SU-DHL-6 (cell line): ENCODE measurements at regions not wholly inside any gene's neighbourhood (a gene's known extent, or its start where the extent isn't known, plus 50 kb on each side); places are given as distances from the start of the nearest gene placed in this dataset.

ENCODE experiments used
- H2AFZ ChIP-seq: fragments of 200-600 bp; sonication (generic); 2 replicates; pipeline ENCODE4 v1.6.1; 2014; ENCODE audit warnings: low read depth, mild to moderate bottlenecking, moderate library complexity, mixed read lengths, antibody characterized with exemption, low read length; ENCODE audit not compliant: severe bottlenecking
- H3F3A ChIP-seq: fragments of 200-600 bp; shearing (Covaris generic); 2 replicates; pipeline ENCODE4 v1.6.0; 2016; ENCODE audit warnings: antibody characterized with exemption, mild to moderate bottlenecking; ENCODE audit not compliant: insufficient read depth
- H3K27ac ChIP-seq: fragments of 200-600 bp; sonication (generic); 2 replicates; pipeline ENCODE4 v1.5.1; 2016; ENCODE audit warnings: low read depth, mild to moderate bottlenecking, low read length, moderate library complexity, mixed read lengths
- H3K27me3 ChIP-seq: fragments of 200-600 bp; sonication (generic), shearing (Covaris generic); 2 replicates; pipeline ENCODE4 v1.6.0; 2014; ENCODE audit warnings: mild to moderate bottlenecking, low read length
- H3K36me3 ChIP-seq: fragments of 200-600 bp; sonication (generic); 2 replicates; pipeline ENCODE4 v1.6.1; 2014; ENCODE audit warnings: mild to moderate bottlenecking, low read length, mixed read lengths
- H3K4me2 ChIP-seq: fragments of 300-600, 200-600 bp; shearing (Covaris generic), sonication (generic); 2 replicates; pipeline ENCODE4 v1.6.0; 2014; ENCODE audit warnings: low read length, low read depth, mild to moderate bottlenecking; ENCODE audit not compliant: poor library complexity, severe bottlenecking
- H3K4me3 ChIP-seq: fragments of 200-600 bp; sonication (generic); 2 replicates; pipeline ENCODE4 v1.5.1; 2014; ENCODE audit warnings: antibody characterized with exemption, low read length, mild to moderate bottlenecking, mixed read lengths; ENCODE audit not compliant: insufficient read depth, poor library complexity, severe bottlenecking
- H3K79me2 ChIP-seq: fragments of 200-600 bp; sonication (generic); 2 replicates; pipeline ENCODE4 v1.6.1; 2014; ENCODE audit warnings: mild to moderate bottlenecking, low read length, moderate library complexity; ENCODE audit not compliant: insufficient read depth
- H3K9ac ChIP-seq: fragments of 200-600 bp; sonication (generic); 2 replicates; pipeline ENCODE4 v1.7.0; 2014; ENCODE audit warnings: mild to moderate bottlenecking, low read length
- H3K9me2 ChIP-seq: fragments of 200-600 bp; sonication (generic); replicated peaks from 2 replicates; pipeline ENCODE4 v1.6.1; 2014; ENCODE audit warnings: low read length; ENCODE audit not compliant: insufficient read depth
- H3K9me3 ChIP-seq: fragments of 200-600 bp; sonication (generic); 2 replicates; pipeline ENCODE4 v1.6.1; 2014; ENCODE audit warnings: low read length, mixed read lengths; ENCODE audit not compliant: insufficient read depth
- H4K20me1 ChIP-seq: fragments of 200-600 bp; sonication (generic); 2 replicates; pipeline ENCODE4 v1.6.1; 2014; ENCODE audit warnings: low read depth, mild to moderate bottlenecking, antibody characterized with exemption, low read length, moderate library complexity, mixed read lengths
- EZH2phosphoT487 ChIP-seq: fragments of 200-600 bp; sonication (generic), shearing (Covaris generic); conservative IDR thresholded peaks from 2 replicates; pipeline ENCODE4 v1.6.1; 2018; ENCODE audit warnings: mild to moderate bottlenecking, antibody characterized with exemption, low read length, moderate library complexity, mixed read lengths
- TF ChIP-seq, protein P1 (sequence below): fragments of 200-600 bp; sonication (generic); IDR thresholded peaks from one replicate; pipeline ENCODE4 v1.5.1; 2017; ENCODE audit warnings: antibody characterized with exemption, mild to moderate bottlenecking, low read length, moderate library complexity; ENCODE audit not compliant: insufficient read depth, poor library complexity, severe bottlenecking

DNA sequence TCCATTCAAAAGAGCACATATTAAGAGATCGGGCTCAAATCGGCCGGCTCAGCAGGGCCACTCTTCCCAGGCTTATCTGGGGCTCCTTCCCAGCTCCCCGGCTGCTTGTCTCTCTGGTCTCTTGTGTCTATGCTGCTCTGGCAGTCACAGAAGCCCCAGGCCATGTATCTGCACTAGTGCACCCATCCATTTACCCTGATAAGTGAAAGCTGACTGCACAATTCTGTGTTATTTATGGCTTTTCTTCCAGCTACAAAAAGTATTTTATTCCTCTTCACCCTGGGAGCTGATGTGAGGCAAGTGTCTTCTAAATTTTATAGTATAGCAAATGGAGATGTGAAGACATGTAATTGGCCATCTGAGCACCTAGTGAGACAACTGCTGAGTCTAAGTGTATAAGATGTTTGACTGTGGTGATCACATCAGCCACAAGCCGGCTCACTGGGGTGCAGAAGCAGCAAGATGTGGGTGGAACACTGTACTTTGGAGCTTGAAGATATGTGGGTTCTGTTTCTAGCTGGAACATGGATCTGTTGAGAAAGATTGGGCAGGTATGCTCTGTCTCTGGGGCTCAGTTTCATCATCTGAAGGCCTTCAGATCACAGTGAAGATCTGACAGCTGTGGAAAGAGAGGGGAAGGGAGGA is 78.1 kb upstream of the MPHOSPH6 start:
- no peaks in the 10 kb centered on the region for H4K20me1 ChIP-seq
- H3K36me3 ChIP-seq: no peaks in the 10 kb centered on the region
- H3K79me2 ChIP-seq: no peaks in the 10 kb centered on the region
- H2AFZ ChIP-seq: no peak overlapping the region
- no peak overlapping the region for H3K9ac ChIP-seq
- no peaks in the 10 kb centered on the region for H3K9me2 ChIP-seq
- H3K27me3 ChIP-seq: no peaks in the 10 kb centered on the region
- no peaks in the 10 kb centered on the region for H3K9me3 ChIP-seq
- H3K4me2 ChIP-seq: no peak overlapping the region
- no peak overlapping the region for H3K27ac ChIP-seq
- H3K4me3 ChIP-seq: no peak overlapping the region
- no peaks in the 10 kb centered on the region for H3F3A ChIP-seq
- TF ChIP-seq EZH2phosphoT487: no peak
- TF ChIP-seq, protein P1, sequence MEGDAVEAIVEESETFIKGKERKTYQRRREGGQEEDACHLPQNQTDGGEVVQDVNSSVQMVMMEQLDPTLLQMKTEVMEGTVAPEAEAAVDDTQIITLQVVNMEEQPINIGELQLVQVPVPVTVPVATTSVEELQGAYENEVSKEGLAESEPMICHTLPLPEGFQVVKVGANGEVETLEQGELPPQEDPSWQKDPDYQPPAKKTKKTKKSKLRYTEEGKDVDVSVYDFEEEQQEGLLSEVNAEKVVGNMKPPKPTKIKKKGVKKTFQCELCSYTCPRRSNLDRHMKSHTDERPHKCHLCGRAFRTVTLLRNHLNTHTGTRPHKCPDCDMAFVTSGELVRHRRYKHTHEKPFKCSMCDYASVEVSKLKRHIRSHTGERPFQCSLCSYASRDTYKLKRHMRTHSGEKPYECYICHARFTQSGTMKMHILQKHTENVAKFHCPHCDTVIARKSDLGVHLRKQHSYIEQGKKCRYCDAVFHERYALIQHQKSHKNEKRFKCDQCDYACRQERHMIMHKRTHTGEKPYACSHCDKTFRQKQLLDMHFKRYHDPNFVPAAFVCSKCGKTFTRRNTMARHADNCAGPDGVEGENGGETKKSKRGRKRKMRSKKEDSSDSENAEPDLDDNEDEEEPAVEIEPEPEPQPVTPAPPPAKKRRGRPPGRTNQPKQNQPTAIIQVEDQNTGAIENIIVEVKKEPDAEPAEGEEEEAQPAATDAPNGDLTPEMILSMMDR: no peak

DNA sequence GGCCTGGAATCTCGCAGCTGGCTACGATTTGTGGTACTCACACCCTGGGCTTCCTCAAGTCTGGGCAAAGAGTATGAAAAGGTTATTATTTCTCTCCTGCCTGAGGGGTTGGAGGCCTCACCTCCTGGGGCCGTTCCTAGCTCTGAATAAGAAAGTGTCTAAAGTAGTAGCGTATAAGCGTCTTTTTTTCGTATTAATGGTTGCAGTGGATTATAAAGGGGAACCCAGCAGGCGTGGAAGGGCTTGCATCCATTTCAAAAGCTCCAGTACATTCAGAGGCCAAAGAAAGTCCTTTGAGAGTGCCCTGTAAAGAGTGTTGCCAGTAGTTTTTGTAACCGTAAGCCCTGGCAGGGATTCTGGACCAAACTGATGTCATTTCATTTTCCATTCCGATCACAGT is 72.2 kb upstream of the MPHOSPH6 start:
- TF ChIP-seq, protein P1: no peak
- no peak for TF ChIP-seq EZH2phosphoT487
- H3K4me2 ChIP-seq: no peak overlapping the region
- H3K9me3 ChIP-seq: no peaks in the 10 kb centered on the region
- no peaks in the 10 kb centered on the region for H3K9me2 ChIP-seq
- no peak overlapping the region for H3K27ac ChIP-seq
- H3K9ac ChIP-seq: no peak overlapping the region
- H3K36me3 ChIP-seq: no peaks in the 10 kb centered on the region
- no peaks in the 10 kb centered on the region for H3K79me2 ChIP-seq
- no peak overlapping the region for H2AFZ ChIP-seq
- no peaks in the 10 kb centered on the region for H3K27me3 ChIP-seq
- no peaks in the 10 kb centered on the region for H4K20me1 ChIP-seq
- H3F3A ChIP-seq: no peaks in the 10 kb centered on the region
- no peak overlapping the region for H3K4me3 ChIP-seq

DNA sequence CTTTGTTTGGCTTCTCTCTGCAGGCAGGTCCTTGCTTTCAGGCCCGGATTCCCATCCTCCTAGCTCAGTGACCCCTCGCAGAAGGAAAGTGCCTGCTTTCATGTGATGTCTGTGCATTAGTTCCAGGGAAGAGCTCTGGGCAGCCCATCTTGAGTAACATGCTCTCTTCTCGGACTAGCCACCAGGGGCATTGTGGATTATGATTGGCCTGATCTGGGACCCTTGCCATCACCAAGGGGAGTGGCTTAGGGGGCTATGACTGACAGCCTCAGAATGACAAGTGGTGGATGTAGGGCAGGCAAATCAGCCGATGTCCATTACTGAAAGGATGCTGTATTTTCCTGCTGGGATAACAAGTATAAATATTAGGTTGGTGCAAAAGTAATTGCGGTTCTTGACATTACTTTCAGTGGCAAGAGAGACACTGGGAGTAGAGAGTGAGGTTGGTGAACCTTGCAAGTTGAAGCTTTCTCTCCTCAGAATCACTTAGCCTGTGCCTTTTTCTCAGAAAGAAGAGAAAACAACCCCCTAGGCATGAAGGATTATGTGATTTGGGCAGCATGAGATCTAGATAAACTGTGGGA is 71.5 kb upstream of the MPHOSPH6 start:
- no peaks in the 10 kb centered on the region for H4K20me1 ChIP-seq
- H3K9me3 ChIP-seq: no peaks in the 10 kb centered on the region
- no peaks in the 10 kb centered on the region for H3K27me3 ChIP-seq
- no peak overlapping the region for H3K9ac ChIP-seq
- no peaks in the 10 kb centered on the region for H3F3A ChIP-seq
- H3K4me2 ChIP-seq: no peak overlapping the region
- no peaks in the 10 kb centered on the region for H3K79me2 ChIP-seq
- no peak overlapping the region for H2AFZ ChIP-seq
- no peaks in the 10 kb centered on the region for H3K36me3 ChIP-seq
- no peak for TF ChIP-seq EZH2phosphoT487
- TF ChIP-seq, protein P1: no peak
- no peak overlapping the region for H3K27ac ChIP-seq
- no peak overlapping the region for H3K4me3 ChIP-seq
- H3K9me2 ChIP-seq: no peaks in the 10 kb centered on the region
